ENCODE measurements at regions not wholly inside any gene's neighbourhood (a gene's known extent, or its start where the extent isn't known, plus 50 kb on each side); places are given as distances from the start of the nearest gene placed in this dataset.

DNA sequence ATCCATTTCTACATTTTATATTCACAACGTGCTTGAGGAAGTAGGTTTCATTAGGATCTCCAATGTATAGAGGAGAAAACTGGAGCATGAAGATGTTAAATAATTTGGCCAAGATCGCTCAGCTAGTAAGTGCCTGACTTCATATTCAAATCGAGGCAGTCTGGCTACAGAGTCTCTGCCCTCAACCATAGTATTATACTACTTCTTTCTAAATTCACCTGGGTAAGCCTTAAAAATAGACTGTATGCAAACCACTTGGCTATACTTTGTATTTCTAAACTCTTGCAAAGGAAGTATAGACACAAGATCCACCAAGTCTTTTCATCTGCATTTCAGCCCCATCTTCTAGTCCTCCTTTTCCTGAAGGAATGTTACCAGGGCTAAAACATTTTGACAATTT, 232.0 kb downstream of the PLK2 start:
- intact Hi-C loops (cut with DNase I; ENCODE audit: low total_unique reads), result no loop called here
- H3K9me3 ChIP-seq, result no peaks in the 10 kb centered on the region
- DNase-seq, result no peak
- H3K4me3 ChIP-seq, result no peak overlapping the region
- peaks cover 0 to 68% (median 18%) of the 10 kb centered on the region in 4 donors for H3K4me1 ChIP-seq
- TF ChIP-seq, protein P1, sequence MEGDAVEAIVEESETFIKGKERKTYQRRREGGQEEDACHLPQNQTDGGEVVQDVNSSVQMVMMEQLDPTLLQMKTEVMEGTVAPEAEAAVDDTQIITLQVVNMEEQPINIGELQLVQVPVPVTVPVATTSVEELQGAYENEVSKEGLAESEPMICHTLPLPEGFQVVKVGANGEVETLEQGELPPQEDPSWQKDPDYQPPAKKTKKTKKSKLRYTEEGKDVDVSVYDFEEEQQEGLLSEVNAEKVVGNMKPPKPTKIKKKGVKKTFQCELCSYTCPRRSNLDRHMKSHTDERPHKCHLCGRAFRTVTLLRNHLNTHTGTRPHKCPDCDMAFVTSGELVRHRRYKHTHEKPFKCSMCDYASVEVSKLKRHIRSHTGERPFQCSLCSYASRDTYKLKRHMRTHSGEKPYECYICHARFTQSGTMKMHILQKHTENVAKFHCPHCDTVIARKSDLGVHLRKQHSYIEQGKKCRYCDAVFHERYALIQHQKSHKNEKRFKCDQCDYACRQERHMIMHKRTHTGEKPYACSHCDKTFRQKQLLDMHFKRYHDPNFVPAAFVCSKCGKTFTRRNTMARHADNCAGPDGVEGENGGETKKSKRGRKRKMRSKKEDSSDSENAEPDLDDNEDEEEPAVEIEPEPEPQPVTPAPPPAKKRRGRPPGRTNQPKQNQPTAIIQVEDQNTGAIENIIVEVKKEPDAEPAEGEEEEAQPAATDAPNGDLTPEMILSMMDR (IDR thresholded peaks at IDR 0.05), result no peak
- H3K27me3 ChIP-seq, result no peaks in the 10 kb centered on the region
- peak overlapping the region; percentile 14 to 66 for H3K27ac ChIP-seq
- H3K36me3 ChIP-seq, result no peaks in the 10 kb centered on the region

DNA sequence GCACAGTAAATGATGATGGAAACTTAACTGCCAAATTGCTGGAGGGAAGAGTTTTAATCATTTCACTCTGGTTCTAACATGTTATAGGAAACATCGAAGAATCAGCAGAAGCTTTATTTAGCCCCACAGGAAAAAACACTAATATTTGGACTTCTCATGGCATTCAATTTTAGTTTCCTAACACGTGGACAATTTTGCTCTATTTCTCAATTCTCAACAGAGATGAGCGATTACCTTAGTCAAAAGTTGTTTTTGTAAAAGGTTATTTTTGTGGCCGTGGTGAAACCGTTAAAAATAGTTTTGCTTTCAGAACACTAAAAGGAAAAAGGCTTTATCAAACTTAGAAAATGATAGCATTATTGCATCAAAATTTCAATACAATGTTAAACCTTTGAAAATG, 235.2 kb downstream of the PLK2 start:
- H3K27me3 ChIP-seq, result no peaks in the 10 kb centered on the region
- H3K27ac ChIP-seq, result peak overlapping the region; percentile 50 to 76
- no peaks in the 10 kb centered on the region for H3K9me3 ChIP-seq
- H3K4me1 ChIP-seq, result peaks cover 0 to 49% (median 12%) of the 10 kb centered on the region in 4 donors
- no peak for DNase-seq
- TF ChIP-seq, protein P1 (IDR thresholded peaks at IDR 0.05), result no peak
- intact Hi-C loops (cut with DNase I; ENCODE audit: low total_unique reads), result no loop called here
- H3K36me3 ChIP-seq, result no peaks in the 10 kb centered on the region
- no peak overlapping the region for H3K4me3 ChIP-seq

DNA sequence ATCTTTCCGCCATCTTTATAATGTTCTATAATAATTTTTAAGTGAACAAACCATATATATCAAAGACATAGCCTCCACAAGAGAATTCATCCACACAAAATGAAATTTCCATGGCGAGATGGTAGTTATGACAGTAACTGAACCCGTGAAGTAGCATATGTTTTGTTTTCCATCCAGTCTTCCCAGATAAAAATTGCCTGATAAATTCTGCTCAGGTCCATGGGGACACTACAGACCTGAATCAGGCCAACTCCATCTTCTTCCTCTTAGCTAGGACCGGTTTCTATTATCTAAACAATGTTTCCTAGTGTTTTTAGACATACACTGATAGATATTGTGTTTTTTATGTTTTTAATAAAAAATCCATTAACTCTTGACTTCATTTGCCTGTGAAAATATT, 235.7 kb downstream of the PLK2 start:
- Histone ChIP-seq H3K4me1 (peaks cover 0 to 46% (median 12%) of the 10 kb centered on the region in 4 donors), H3K27me3 (no peaks in the 10 kb centered on the region), H3K36me3 (no peaks in the 10 kb centered on the region), H3K9me3 (no peaks in the 10 kb centered on the region), H3K27ac (peak overlapping the region; percentile 50 to 76), H3K4me3 (no peak overlapping the region)
- TF ChIP-seq, protein P1 (IDR thresholded peaks at IDR 0.05), result no peak
- intact Hi-C loops (cut with DNase I; ENCODE audit: low total_unique reads), result no loop called here
- DNase-seq, result no peak

DNA sequence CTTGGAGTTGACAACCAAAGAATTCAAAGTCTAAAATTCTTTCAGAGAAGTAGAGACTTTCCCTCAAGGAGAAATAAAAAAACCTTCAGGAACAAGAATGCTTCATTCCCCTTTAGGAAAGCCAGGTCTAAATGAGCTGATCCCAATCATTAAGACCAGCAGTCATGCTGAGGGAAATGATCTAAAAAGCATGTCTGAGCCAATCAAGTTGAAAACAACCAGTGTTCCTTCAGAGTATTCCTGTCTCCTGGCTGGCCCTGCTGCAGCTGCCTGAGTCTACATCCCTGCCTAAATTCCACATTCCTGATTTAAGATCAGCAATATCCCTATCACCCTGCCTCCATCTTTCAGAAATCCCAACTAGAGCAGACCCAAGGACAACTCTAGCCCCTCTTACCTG, 244.5 kb downstream of the PLK2 start:
- no peak overlapping the region for H3K27ac ChIP-seq
- TF ChIP-seq, protein P1 (IDR thresholded peaks at IDR 0.05), result no peak
- H3K36me3 ChIP-seq, result no peaks in the 10 kb centered on the region
- no peaks in the 10 kb centered on the region for H3K9me3 ChIP-seq
- H3K4me1 ChIP-seq, result no peaks in the 10 kb centered on the region
- no peak for DNase-seq
- intact Hi-C loops (cut with DNase I; ENCODE audit: low total_unique reads), result no loop called here
- H3K27me3 ChIP-seq, result no peaks in the 10 kb centered on the region
- no peak overlapping the region for H3K4me3 ChIP-seq

DNA sequence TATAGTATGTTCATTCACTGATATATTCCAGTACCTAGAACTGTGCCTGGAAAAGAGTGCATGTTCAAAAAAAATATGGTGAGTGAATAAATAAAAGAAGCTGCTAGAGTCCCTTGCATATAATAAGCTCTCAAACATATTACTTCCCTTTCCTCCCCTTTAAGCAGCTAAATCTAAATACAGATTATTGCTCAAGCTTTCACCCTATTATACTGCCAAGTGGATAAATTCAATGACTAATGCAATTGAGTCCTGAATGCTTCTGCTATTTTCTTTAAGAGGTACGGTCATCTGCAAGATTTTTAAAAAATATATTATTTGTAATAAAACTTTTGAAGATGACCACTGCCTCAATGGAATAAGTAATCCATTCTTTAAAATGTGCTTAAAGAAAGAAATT, 248.4 kb downstream of the PLK2 start:
- Histone ChIP-seq H3K36me3 (no peaks in the 10 kb centered on the region), H3K4me1 (no peaks in the 10 kb centered on the region), H3K9me3 (no peaks in the 10 kb centered on the region), H3K4me3 (no peak overlapping the region), H3K27me3 (no peaks in the 10 kb centered on the region), H3K27ac (no peak overlapping the region)
- no peak for DNase-seq
- TF ChIP-seq, protein P1 (IDR thresholded peaks at IDR 0.05), result no peak
- intact Hi-C loops (cut with DNase I; ENCODE audit: low total_unique reads), result no loop called here

DNA sequence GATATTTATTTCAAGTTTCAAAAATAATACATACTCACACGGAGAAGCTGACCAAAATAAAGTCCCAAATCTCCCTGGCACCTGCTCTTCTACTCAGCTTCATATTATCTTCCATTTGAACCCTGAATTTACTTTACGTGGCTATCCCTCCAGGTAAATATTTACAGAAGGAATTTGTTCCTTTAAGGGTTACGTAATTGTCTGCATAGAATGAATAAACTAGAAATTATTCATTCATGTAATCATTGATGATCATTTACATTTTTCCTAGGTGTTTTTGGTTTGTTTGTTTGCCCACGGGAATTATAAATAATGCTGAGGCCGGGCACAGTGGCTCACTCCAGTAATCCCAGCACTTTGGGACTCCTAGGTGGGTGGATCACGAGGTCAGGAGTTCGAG, 251.2 kb downstream of the PLK2 start:
- no peak for DNase-seq
- H3K9me3 ChIP-seq, result no peaks in the 10 kb centered on the region
- no peak overlapping the region for H3K4me3 ChIP-seq
- H3K4me1 ChIP-seq, result peaks cover 0 to 11% (median 4%) of the 10 kb centered on the region in 4 donors
- H3K27ac ChIP-seq, result no peak overlapping the region
- no peaks in the 10 kb centered on the region for H3K36me3 ChIP-seq
- intact Hi-C loops (cut with DNase I; ENCODE audit: low total_unique reads), result no loop called here
- TF ChIP-seq, protein P1 (IDR thresholded peaks at IDR 0.05), result no peak
- H3K27me3 ChIP-seq, result no peaks in the 10 kb centered on the region

Data from tibial artery (tissue), 4 donors.